GM12878 (cell line): ENCODE measurements at regions not wholly inside any gene's neighbourhood (a gene's known extent, or its start where the extent isn't known, plus 50 kb on each side); places are given as distances from the start of the nearest gene placed in this dataset.
"Not testable (repeated sequence)": the region's sequence is repeated elsewhere in the genome, so short reads cannot be mapped to it uniquely, and the experiment has no call there.

Experiments used
- ATAC-seq: fragments of 200-7000 bp; cut with Tn5 transposase; 3 replicates; pipeline ENCODE4 v1.9.1; 2020; ENCODE audit warnings: mild to moderate bottlenecking, moderate library complexity
- BruUV-seq: library from RNA; stranded (reverse); fragments of 400-500 nt; replicated peaks from 2 replicates; lab custom pipeline; 2021; lab: Mats Ljungman, UMichigan
- CTCF ChIA-PET: fragments of 300-600 bp; sonication (Branson Sonifier 250); formaldehyde crosslinking; extraction: SDS; loops from one replicate; lab custom pipeline; 2021; ENCODE audit warnings: inconsistent platforms; lab: Yijun Ruan, JAX
- POLR2A ChIA-PET: fragments of 350-600 bp; formaldehyde crosslinking; extraction: SDS; loops from one replicate; lab custom pipeline; 2021; ENCODE audit warnings: inconsistent platforms; lab: Charles Lee
- RAD21 ChIA-PET: fragments of 300-600 bp; sonication (Branson Sonifier 250); formaldehyde crosslinking; loops from one replicate; lab custom pipeline; 2023; ENCODE audit warnings: antibody characterized with exemption; ENCODE audit not compliant: unreplicated experiment; lab: Charles Lee
- SMC1A ChIA-PET: fragments of 300-600 bp; sonication (Branson Sonifier 250); formaldehyde crosslinking; loops from one replicate; lab custom pipeline; 2023; ENCODE audit not compliant: unreplicated experiment, uncharacterized antibody; lab: Charles Lee
- DNase-seq: peaks from one replicate; pipeline ENCODE4 v3.0.0-alpha.2; 2011; ENCODE audit warnings: low read depth, low spot score
- FAIRE-seq: peaks from 3 replicates; lab custom pipeline; 2011; peaks lifted over from hg19 to GRCh38; lab: Jason Lieb, UNC
- H2AFZ ChIP-seq: 2 replicates; pipeline ENCODE4 v1.6.0; 2011; ENCODE audit warnings: low read depth, low read length, control low read depth; ENCODE audit not compliant: control insufficient read depth
- H3K27ac ChIP-seq: 2 replicates; pipeline ENCODE4 v1.5.1; 2011; ENCODE audit warnings: control low read depth; ENCODE audit not compliant: control insufficient read depth, insufficient read depth
- H3K27me3 ChIP-seq, 2 experiments: replicated peaks in 1 of 2; 2 replicates each; pipeline versions ENCODE4 v1.6.0 to v1.6.1; 2011; ENCODE audit warnings: low read length in 1 of 2; ENCODE audit not compliant: control insufficient read depth in 2 of 2, insufficient read depth in 2 of 2
- H3K36me3 ChIP-seq, 2 experiments: 2 replicates each; pipeline ENCODE4 v1.5.1; 2011; ENCODE audit warnings: low read length in 1 of 2; ENCODE audit not compliant: control insufficient read depth in 2 of 2, insufficient read depth in 2 of 2
- H3K4me1 ChIP-seq: 2 replicates; pipeline ENCODE4 v1.6.1; 2011; ENCODE audit warnings: mild to moderate bottlenecking, low read length, moderate library complexity, mixed read lengths; ENCODE audit not compliant: control insufficient read depth, insufficient read depth
- H3K4me2 ChIP-seq: 2 replicates; pipeline ENCODE4 v1.6.0; 2011; ENCODE audit warnings: control low read depth; ENCODE audit not compliant: control insufficient read depth, insufficient read depth
- H3K4me3 ChIP-seq: fragments of 200-600 bp; sonication (generic); 2 replicates; pipeline ENCODE4 v1.5.1; 2016
- H3K79me2 ChIP-seq: 2 replicates; pipeline ENCODE4 v1.6.0; 2011; ENCODE audit warnings: low read length; ENCODE audit not compliant: control insufficient read depth, insufficient read depth
- H3K9ac ChIP-seq: 2 replicates; pipeline ENCODE4 v1.8.0; 2011; ENCODE audit warnings: low read length, control low read depth, mixed read lengths; ENCODE audit not compliant: control insufficient read depth, insufficient read depth
- H3K9me3 ChIP-seq: replicated peaks from 3 replicates; pipeline ENCODE4 v1.5.1; 2011; ENCODE audit warnings: mild to moderate bottlenecking, low read length; ENCODE audit not compliant: control insufficient read depth, insufficient read depth
- H4K20me1 ChIP-seq: 2 replicates; pipeline ENCODE4 v1.6.0; 2011; ENCODE audit not compliant: control insufficient read depth, insufficient read depth
- ASH2L ChIP-seq: fragments of 300-600, 200-600 bp; sonication (generic); IDR thresholded peaks from 2 replicates; pipeline ENCODE4 v1.6.1; 2017; ENCODE audit warnings: low read depth, mild to moderate bottlenecking, borderline replicate concordance
- CBFB ChIP-seq: IDR thresholded peaks from 2 replicates; pipeline ENCODE4 v1.6.1; 2016; ENCODE audit warnings: antibody characterized with exemption, low read depth
- CBX3 ChIP-seq: fragments of 200-600 bp; sonication (generic); IDR thresholded peaks from 2 replicates; pipeline ENCODE4 v1.6.1; 2016; ENCODE audit warnings: low read depth, borderline replicate concordance
- CEBPB ChIP-seq, 2 experiments: fragments of 150-350 bp in 1 of 2; IDR thresholded peaks; 2 replicates each; pipeline ENCODE4 v1.6.1; 2012 to 2014; ENCODE audit warnings: low read depth in 2 of 2, low read length in 2 of 2, borderline replicate concordance in 1 of 2, inconsistent platforms in 1 of 2
- GATAD2B ChIP-seq: fragments of 450-650 bp; conservative IDR thresholded peaks from 2 replicates; pipeline ENCODE4 v1.6.1; 2017; ENCODE audit warnings: low read depth, mild to moderate bottlenecking, moderate library complexity
- HCFC1 ChIP-seq: fragments of 150-350 bp; IDR thresholded peaks from 2 replicates; pipeline ENCODE4 v1.6.1; 2014; ENCODE audit warnings: low read length
- IRF4 ChIP-seq: IDR thresholded peaks from 2 replicates; pipeline ENCODE4 v1.6.1; 2011; ENCODE audit warnings: low read depth, low read length
- MXI1 ChIP-seq: fragments of 150-350 bp; IDR thresholded peaks from 2 replicates; pipeline ENCODE4 v1.6.1; 2011; ENCODE audit warnings: low read depth, mild to moderate bottlenecking, inconsistent platforms, low read length, improper control_type of control experiment
- MYB ChIP-seq: fragments of 150-350 bp; IDR thresholded peaks from 2 replicates; pipeline ENCODE4 v1.6.1; 2014; ENCODE audit warnings: mild to moderate bottlenecking, low read depth, low read length, borderline replicate concordance
- RFX5 ChIP-seq: IDR thresholded peaks from 2 replicates; pipeline ENCODE4 v1.6.1; 2011; ENCODE audit warnings: low read depth, low read length, improper control_type of control experiment
- SREBF2 ChIP-seq: IDR thresholded peaks from 2 replicates; pipeline ENCODE4 v1.6.1; 2012; ENCODE audit warnings: mild to moderate bottlenecking, low read length
- SUPT20H ChIP-seq: IDR thresholded peaks from 2 replicates; pipeline ENCODE4 v1.6.1; 2011; ENCODE audit warnings: low read depth, mild to moderate bottlenecking, low read length, moderate library complexity, borderline replicate concordance; ENCODE audit not compliant: control insufficient read depth
- ZNF24 ChIP-seq: fragments of 450-650 bp; IDR thresholded peaks from 2 replicates; pipeline ENCODE4 v1.6.1; 2017; ENCODE audit warnings: antibody characterized with exemption, mild to moderate bottlenecking
- WGBS: methylation state at CpG from one replicate; pipeline ENCODE4 v1.1.6; 2016; ENCODE audit warnings: low lambda C conversion rate; ENCODE audit not compliant: insufficient replicate concordance, insufficient coverage; ENCODE audit errors: missing lambda C conversion rate; 5-methylcytosine and 5-hydroxymethylcytosine counted together
- in situ Hi-C: fragments of 300-500 bp; cut with MboI; formaldehyde crosslinking; loops from 9 replicates; pipeline ENCODE4 v1.14.3; 2018; ENCODE audit warnings: mixed read lengths
- intact Hi-C: fragments of 100-400 bp; cut with micrococcal nuclease; formaldehyde crosslinking; loops from one replicate; pipeline ENCODE4 v1.14.2; 2022; ENCODE audit not compliant: unreplicated experiment
- TF ChIP-seq, protein P1 (sequence below): IDR thresholded peaks from 2 replicates; pipeline ENCODE4 v1.6.1; 2011; ENCODE audit warnings: low read depth, low read length, improper control_type of control experiment, borderline replicate concordance
- TF ChIP-seq, protein P2 (sequence below): IDR thresholded peaks from 2 replicates; pipeline ENCODE4 v1.6.1; 2012; ENCODE audit warnings: low read depth, low read length, improper control_type of control experiment
- TF ChIP-seq, protein P3 (sequence below): fragments of 450-650 bp; IDR thresholded peaks from 2 replicates; pipeline ENCODE4 v1.6.1; 2016; ENCODE audit warnings: mild to moderate bottlenecking

DNA sequence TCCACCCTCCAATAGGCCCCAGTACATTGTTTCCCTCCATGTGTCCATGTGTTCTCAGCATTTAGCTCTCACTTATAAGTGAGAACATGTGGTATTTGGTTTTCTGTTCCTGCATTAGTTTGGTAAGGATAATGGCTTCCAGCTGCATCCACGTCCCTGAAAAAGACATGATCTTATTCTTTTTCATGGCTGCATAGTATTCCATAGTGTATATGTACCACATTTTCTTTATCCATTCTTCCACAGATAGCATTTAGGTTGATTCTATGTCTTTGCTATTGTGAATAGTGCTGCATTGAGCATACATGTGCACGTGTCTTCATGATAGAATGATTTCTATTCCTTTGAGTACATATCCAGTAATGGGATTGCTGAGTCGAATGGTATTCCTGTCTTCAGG lies 114.0 kb upstream of the ABCB5 start:
- H3K79me2 ChIP-seq, H3K4me1 ChIP-seq, FAIRE-seq, RAD21 ChIA-PET, intact Hi-C loops, CTCF ChIA-PET, H3K9me3 ChIP-seq, H3K36me3 ChIP-seq, H3K27ac ChIP-seq, ATAC-seq, H3K9ac ChIP-seq, H3K4me2 ChIP-seq, H3K27me3 ChIP-seq, H2AFZ ChIP-seq, in situ Hi-C loops, H4K20me1 ChIP-seq, H3K4me3 ChIP-seq, DNase-seq, BruUV-seq, SMC1A ChIA-PET: not testable (repeated sequence)
- WGBS, result 6% methylated on average over 3 of the region's 3 CpGs
- POLR2A ChIA-PET, result interaction anchor here (0.6 kb wide), 1 partner anchor 790 kb away, joined by 3 read pairs; no protein-coding TSS in a partner anchor

DNA sequence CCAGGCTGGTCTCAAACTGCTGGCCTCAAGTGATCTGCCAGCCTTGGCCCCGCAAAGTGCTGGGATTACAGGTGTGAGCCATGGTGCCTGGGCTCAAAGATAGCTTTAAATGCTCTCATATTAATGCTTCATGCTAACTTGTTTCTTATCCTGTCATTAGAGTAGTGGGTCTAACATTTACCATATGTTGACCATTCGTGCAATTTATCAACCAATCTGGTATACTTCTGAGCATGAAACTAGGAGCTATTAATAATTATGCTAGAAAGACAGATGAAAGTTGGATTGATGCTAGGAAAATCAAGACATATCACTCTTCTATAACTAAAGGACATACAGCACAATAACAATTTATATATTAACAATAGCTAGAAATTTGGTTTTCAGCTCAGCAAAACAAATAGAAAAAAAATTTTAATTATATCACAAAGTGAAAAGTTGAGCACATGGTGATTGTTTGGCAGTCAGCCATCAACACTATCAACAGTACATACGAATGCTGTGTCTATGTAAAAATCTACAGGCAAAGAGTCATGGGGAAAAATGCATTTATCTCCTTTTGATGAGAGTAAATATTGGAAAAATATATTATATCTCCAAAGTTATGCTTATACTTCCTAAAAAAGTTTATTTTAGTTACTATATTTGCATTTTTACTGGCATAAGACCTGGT lies 112.1 kb upstream of the ABCB5 start:
- in situ Hi-C loops, result no loop called here
- H3K4me3 ChIP-seq, result no peak overlapping the region
- H4K20me1 ChIP-seq, result no peaks in the 10 kb centered on the region
- ATAC-seq (no peak), FAIRE-seq (no peak), DNase-seq (no peak)
- no peaks in the 10 kb centered on the region; the same call in 2 of the 3 replicates for H3K9me3 ChIP-seq
- H3K27ac ChIP-seq, result no peak overlapping the region
- no peak overlapping the region for H3K4me2 ChIP-seq
- SMC1A ChIA-PET, result interaction anchor here (0.6 kb wide), 1 partner anchor 377 kb away, joined by 3 read pairs; no protein-coding TSS in a partner anchor
- RAD21 ChIA-PET, result no interaction called here
- H3K9ac ChIP-seq, result no peak overlapping the region
- H3K36me3 ChIP-seq, result no peaks in the 10 kb centered on the region
- intact Hi-C loops, result no loop called here
- POLR2A ChIA-PET, result interaction anchor here (0.6 to 0.7 kb wide), 2 partner anchors 185 to 1114 kb away, joined by 3 to 6 read pairs; no protein-coding TSS in a partner anchor
- no peak overlapping the region for H2AFZ ChIP-seq
- WGBS, result 33% methylated on average over 3 of the region's 3 CpGs
- CTCF ChIA-PET, result no interaction called here
- no peaks in the 10 kb centered on the region for H3K4me1 ChIP-seq
- H3K79me2 ChIP-seq, result no peaks in the 10 kb centered on the region
- BruUV-seq, result no TSS peak
- no peaks in the 10 kb centered on the region; a peak in 1 of 4 replicates for H3K27me3 ChIP-seq
- TF ChIP-seq, protein P1, sequence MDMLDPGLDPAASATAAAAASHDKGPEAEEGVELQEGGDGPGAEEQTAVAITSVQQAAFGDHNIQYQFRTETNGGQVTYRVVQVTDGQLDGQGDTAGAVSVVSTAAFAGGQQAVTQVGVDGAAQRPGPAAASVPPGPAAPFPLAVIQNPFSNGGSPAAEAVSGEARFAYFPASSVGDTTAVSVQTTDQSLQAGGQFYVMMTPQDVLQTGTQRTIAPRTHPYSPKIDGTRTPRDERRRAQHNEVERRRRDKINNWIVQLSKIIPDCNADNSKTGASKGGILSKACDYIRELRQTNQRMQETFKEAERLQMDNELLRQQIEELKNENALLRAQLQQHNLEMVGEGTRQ, result no peak
- no peak for TF ChIP-seq RFX5
- no peak for TF ChIP-seq CEBPB (IDR thresholded peaks at IDR 0.05; ENCODE audit: borderline replicate concordance in 1 of 2, low read depth in 2 of 2, low read length in 2 of 2)
- TF ChIP-seq SUPT20H, result no peak
- no peak for TF ChIP-seq IRF4
- TF ChIP-seq ZNF24, result no peak
- TF ChIP-seq MXI1, result no peak
- no peak for TF ChIP-seq GATAD2B
- TF ChIP-seq, protein P2, sequence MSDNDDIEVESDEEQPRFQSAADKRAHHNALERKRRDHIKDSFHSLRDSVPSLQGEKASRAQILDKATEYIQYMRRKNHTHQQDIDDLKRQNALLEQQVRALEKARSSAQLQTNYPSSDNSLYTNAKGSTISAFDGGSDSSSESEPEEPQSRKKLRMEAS, result no peak
- no peak for TF ChIP-seq CBX3
- TF ChIP-seq, protein P3, sequence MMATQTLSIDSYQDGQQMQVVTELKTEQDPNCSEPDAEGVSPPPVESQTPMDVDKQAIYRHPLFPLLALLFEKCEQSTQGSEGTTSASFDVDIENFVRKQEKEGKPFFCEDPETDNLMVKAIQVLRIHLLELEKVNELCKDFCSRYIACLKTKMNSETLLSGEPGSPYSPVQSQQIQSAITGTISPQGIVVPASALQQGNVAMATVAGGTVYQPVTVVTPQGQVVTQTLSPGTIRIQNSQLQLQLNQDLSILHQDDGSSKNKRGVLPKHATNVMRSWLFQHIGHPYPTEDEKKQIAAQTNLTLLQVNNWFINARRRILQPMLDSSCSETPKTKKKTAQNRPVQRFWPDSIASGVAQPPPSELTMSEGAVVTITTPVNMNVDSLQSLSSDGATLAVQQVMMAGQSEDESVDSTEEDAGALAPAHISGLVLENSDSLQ, result no peak
- no peak for TF ChIP-seq SREBF2
- TF ChIP-seq CBFB, result no peak
- no peak for TF ChIP-seq ASH2L
- TF ChIP-seq MYB, result no peak
- no peak for TF ChIP-seq HCFC1
